HEK293 (cell line): ENCODE measurements at regions not wholly inside any gene's neighbourhood (a gene's known extent, or its start where the extent isn't known, plus 50 kb on each side); places are given as distances from the start of the nearest gene placed in this dataset.

Experiments used
- CTCF ChIA-PET: fragments of 350-600 bp; formaldehyde crosslinking; extraction: SDS; loops from one replicate; lab custom pipeline; 2021; ENCODE audit warnings: antibody characterized with exemption; lab: Yijun Ruan, JAX
- POLR2A ChIA-PET: fragments of 300-600 bp; formaldehyde crosslinking; extraction: SDS; loops from one replicate; lab custom pipeline; 2020; ENCODE audit warnings: antibody characterized with exemption, inconsistent platforms; lab: Yijun Ruan, JAX
- H3K27ac ChIP-seq: fragments of 200-500 bp; sonication (Bioruptor generic); 2 replicates; pipeline ENCODE4 v1.5.1; 2014; ENCODE audit warnings: low read depth, low read length, control low read depth, inconsistent platforms; ENCODE audit errors: extremely low read depth
- H3K36me3 ChIP-seq, 2 experiments: fragments of 200-500 bp in 1 of 2; sonication (Bioruptor generic) in 1 of 2; 1 replicate in 1 of 2; 2 replicates in 1 of 2; pipeline ENCODE4 v1.5.1; 2014 to 2017; ENCODE audit warnings: inconsistent platforms in 2 of 2, low read length in 2 of 2; ENCODE audit not compliant: control insufficient read depth in 2 of 2, insufficient read depth in 1 of 2
- H3K4me1 ChIP-seq: fragments of 200-500 bp; sonication (Bioruptor generic); 2 replicates; pipeline ENCODE4 v1.5.1; 2014; ENCODE audit warnings: mild to moderate bottlenecking, low read length, inconsistent platforms; ENCODE audit not compliant: control insufficient read depth, insufficient read depth
- H3K4me3 ChIP-seq: 2 replicates; pipeline ENCODE4 v1.5.1; 2011; ENCODE audit warnings: low read depth, mild to moderate bottlenecking, control low read depth, low read length, moderate library complexity
- H3K9me3 ChIP-seq: fragments of 200-500 bp; sonication (Bioruptor generic); 2 replicates; pipeline ENCODE4 v1.5.1; 2014; ENCODE audit warnings: low read depth, low read length, inconsistent platforms; ENCODE audit not compliant: control insufficient read depth, insufficient read depth
- GFI1B ChIP-seq: fragments of 450-650 bp; formaldehyde crosslinking; IDR thresholded peaks from 2 replicates; pipeline ENCODE4 v1.5.1; 2016; ENCODE audit warnings: missing biosample characterization, missing genetic modification characterization
- HOXD13 ChIP-seq: sonication (generic); formaldehyde crosslinking; IDR thresholded peaks from 2 replicates; pipeline ENCODE4 v1.8.0; 2022; ENCODE audit warnings: missing genetic modification reagents, borderline replicate concordance
- KLF8 ChIP-seq: fragments of 450-650 bp; formaldehyde crosslinking; IDR thresholded peaks from 2 replicates; pipeline ENCODE4 v1.5.1; 2016; ENCODE audit warnings: missing biosample characterization, missing genetic modification characterization
- SP2 ChIP-seq: fragments of 450-650 bp; formaldehyde crosslinking; IDR thresholded peaks from 2 replicates; pipeline ENCODE4 v1.5.1; 2016; ENCODE audit warnings: missing biosample characterization, missing genetic modification characterization
- ZBTB8A ChIP-seq: fragments of 450-650 bp; formaldehyde crosslinking; IDR thresholded peaks from 2 replicates; pipeline ENCODE4 v1.5.1; 2016; ENCODE audit warnings: missing biosample characterization, missing genetic modification characterization
- ZNF341 ChIP-seq: fragments of 450-650 bp; formaldehyde crosslinking; IDR thresholded peaks from 2 replicates; pipeline ENCODE4; 2016; ENCODE audit warnings: low read depth, missing biosample characterization, missing genetic modification characterization
- ZNF433 ChIP-seq: fragments of 450-650 bp; formaldehyde crosslinking; IDR thresholded peaks from 2 replicates; pipeline ENCODE4 v1.5.1; 2016; ENCODE audit warnings: missing biosample characterization, missing genetic modification characterization, low read depth
- ZNF596 ChIP-seq: fragments of 450-650 bp; IDR thresholded peaks from 2 replicates; pipeline ENCODE4 v1.5.0; 2018; ENCODE audit warnings: missing biosample characterization, mild to moderate bottlenecking, missing genetic modification characterization, moderate library complexity
- ZNF600 ChIP-seq: fragments of 450-650 bp; formaldehyde crosslinking; IDR thresholded peaks from 2 replicates; pipeline ENCODE4 v1.5.1; 2016; ENCODE audit warnings: missing biosample characterization, missing genetic modification characterization
- ZNF623 ChIP-seq: fragments of 450-650 bp; formaldehyde crosslinking; IDR thresholded peaks from 2 replicates; pipeline ENCODE4 v1.5.1; 2016; ENCODE audit warnings: missing biosample characterization, missing genetic modification characterization
- ZNF658 ChIP-seq: fragments of 450-650 bp; formaldehyde crosslinking; IDR thresholded peaks from 2 replicates; pipeline ENCODE4; 2016; ENCODE audit warnings: missing biosample characterization, missing genetic modification characterization
- ZNF707 ChIP-seq: fragments of 450-650 bp; formaldehyde crosslinking; IDR thresholded peaks from 2 replicates; pipeline ENCODE4 v1.5.1; 2016; ENCODE audit warnings: missing biosample characterization, missing genetic modification characterization
- ZNF792 ChIP-seq: fragments of 450-650 bp; formaldehyde crosslinking; IDR thresholded peaks from 2 replicates; pipeline ENCODE4 v1.5.1; 2016; ENCODE audit warnings: missing biosample characterization, missing genetic modification characterization
- ZNF830 ChIP-seq: fragments of 450-650 bp; IDR thresholded peaks from 2 replicates; pipeline ENCODE4 v1.5.0; 2018; ENCODE audit warnings: missing biosample characterization, missing genetic modification characterization, low read depth, mild to moderate bottlenecking, moderate library complexity
- TF ChIP-seq, protein P1 (sequence below): fragments of 450-650 bp; formaldehyde crosslinking; conservative IDR thresholded peaks from 2 replicates; pipeline ENCODE4 v1.5.1; 2016; ENCODE audit warnings: low read depth, missing biosample characterization, missing genetic modification characterization
- TF ChIP-seq, protein P2 (sequence below): fragments of 450-650 bp; formaldehyde crosslinking; IDR thresholded peaks from 2 replicates; pipeline ENCODE4 v1.5.1; 2017; ENCODE audit warnings: missing biosample characterization, missing genetic modification characterization
- TF ChIP-seq, protein P3 (sequence below): fragments of 450-650 bp; formaldehyde crosslinking; IDR thresholded peaks from 2 replicates; pipeline ENCODE4 v1.5.1; 2016; ENCODE audit warnings: missing biosample characterization, missing genetic modification characterization
- TF ChIP-seq, protein P4 (sequence below): fragments of 450-650 bp; formaldehyde crosslinking; IDR thresholded peaks from 2 replicates; pipeline ENCODE4 v1.5.1; 2016; ENCODE audit warnings: missing biosample characterization, missing genetic modification characterization, borderline replicate concordance
- TF ChIP-seq, protein P5 (sequence below): fragments of 450-650 bp; formaldehyde crosslinking; IDR thresholded peaks from 2 replicates; pipeline ENCODE4 v1.5.1; 2016; ENCODE audit warnings: missing biosample characterization, missing genetic modification characterization

DNA sequence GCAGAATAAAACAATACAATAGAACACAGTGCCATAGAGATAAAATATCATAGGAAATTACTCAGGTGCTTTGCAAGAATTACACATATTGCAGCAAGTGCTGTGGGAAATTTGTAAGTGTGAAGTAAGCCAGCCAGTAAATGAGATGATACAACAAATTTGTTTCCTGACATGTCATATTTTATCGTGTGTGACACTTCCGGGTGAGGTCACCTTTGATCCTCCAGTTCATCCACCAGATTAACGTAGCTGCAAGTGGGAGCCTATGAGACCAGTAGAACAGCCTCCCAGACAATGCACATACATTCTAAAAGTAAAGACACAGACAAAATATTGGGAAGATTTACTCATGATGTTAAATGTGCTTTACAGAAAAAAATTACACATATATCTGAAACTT is 72.2 kb downstream of the PRDM9 start:
- Histone ChIP-seq H3K4me3 (no peak overlapping the region), H3K9me3 (no peaks in the 10 kb centered on the region), H3K36me3 (no peaks in the 10 kb centered on the region), H3K27ac (no peak overlapping the region), H3K4me1 (no peaks in the 10 kb centered on the region)
- POLR2A ChIA-PET: no interaction called here
- CTCF ChIA-PET: no interaction called here
- TF ChIP-seq ZNF792 (tag by site-specific recombination) (no peak), ZNF596 (no peak), ZNF341 (tag by site-specific recombination) (no peak), ZNF433 (no peak), ZNF658 (no peak)
- TF ChIP-seq, protein P1, sequence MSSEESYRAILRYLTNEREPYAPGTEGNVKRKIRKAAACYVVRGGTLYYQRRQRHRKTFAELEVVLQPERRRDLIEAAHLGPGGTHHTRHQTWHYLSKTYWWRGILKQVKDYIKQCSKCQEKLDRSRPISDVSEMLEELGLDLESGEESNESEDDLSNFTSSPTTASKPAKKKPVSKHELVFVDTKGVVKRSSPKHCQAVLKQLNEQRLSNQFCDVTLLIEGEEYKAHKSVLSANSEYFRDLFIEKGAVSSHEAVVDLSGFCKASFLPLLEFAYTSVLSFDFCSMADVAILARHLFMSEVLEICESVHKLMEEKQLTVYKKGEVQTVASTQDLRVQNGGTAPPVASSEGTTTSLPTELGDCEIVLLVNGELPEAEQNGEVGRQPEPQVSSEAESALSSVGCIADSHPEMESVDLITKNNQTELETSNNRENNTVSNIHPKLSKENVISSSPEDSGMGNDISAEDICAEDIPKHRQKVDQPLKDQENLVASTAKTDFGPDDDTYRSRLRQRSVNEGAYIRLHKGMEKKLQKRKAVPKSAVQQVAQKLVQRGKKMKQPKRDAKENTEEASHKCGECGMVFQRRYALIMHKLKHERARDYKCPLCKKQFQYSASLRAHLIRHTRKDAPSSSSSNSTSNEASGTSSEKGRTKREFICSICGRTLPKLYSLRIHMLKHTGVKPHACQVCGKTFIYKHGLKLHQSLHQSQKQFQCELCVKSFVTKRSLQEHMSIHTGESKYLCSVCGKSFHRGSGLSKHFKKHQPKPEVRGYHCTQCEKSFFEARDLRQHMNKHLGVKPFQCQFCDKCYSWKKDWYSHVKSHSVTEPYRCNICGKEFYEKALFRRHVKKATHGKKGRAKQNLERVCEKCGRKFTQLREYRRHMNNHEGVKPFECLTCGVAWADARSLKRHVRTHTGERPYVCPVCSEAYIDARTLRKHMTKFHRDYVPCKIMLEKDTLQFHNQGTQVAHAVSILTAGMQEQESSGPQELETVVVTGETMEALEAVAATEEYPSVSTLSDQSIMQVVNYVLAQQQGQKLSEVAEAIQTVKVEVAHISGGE (tag by site-specific recombination): no peak
- TF ChIP-seq, protein P2, sequence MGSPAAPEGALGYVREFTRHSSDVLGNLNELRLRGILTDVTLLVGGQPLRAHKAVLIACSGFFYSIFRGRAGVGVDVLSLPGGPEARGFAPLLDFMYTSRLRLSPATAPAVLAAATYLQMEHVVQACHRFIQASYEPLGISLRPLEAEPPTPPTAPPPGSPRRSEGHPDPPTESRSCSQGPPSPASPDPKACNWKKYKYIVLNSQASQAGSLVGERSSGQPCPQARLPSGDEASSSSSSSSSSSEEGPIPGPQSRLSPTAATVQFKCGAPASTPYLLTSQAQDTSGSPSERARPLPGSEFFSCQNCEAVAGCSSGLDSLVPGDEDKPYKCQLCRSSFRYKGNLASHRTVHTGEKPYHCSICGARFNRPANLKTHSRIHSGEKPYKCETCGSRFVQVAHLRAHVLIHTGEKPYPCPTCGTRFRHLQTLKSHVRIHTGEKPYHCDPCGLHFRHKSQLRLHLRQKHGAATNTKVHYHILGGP (tag by site-specific recombination): no peak
- TF ChIP-seq, protein P3, sequence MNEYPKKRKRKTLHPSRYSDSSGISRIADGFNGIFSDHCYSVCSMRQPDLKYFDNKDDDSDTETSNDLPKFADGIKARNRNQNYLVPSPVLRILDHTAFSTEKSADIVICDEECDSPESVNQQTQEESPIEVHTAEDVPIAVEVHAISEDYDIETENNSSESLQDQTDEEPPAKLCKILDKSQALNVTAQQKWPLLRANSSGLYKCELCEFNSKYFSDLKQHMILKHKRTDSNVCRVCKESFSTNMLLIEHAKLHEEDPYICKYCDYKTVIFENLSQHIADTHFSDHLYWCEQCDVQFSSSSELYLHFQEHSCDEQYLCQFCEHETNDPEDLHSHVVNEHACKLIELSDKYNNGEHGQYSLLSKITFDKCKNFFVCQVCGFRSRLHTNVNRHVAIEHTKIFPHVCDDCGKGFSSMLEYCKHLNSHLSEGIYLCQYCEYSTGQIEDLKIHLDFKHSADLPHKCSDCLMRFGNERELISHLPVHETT: no peak

DNA sequence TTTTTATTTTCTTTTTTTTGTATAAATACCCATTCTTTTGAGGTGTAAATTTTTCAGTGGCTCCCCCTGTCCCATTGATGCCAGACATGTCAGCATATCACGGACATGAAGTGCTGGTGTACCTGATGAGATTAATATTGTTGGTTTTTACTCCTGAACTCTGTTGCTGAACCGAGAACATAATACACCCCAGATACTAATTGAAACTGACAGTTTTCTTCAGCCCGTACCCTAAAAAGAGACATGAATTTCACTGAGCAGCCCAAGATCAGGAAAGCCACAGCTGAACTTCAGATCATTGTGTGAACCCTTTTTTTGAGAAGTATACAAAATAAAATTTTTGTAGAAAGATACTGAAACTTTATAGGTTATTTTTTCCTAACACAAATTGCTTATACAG is 75.7 kb downstream of the PRDM9 start:
- CTCF ChIA-PET: interaction anchor here (1.0 kb wide), 1 partner anchor 374 kb away, joined by 3 read pairs; no protein-coding TSS in a partner anchor
- no peaks in the 10 kb centered on the region for H3K9me3 ChIP-seq
- POLR2A ChIA-PET: no interaction called here
- no peak overlapping the region for H3K4me3 ChIP-seq
- H3K4me1 ChIP-seq: no peaks in the 10 kb centered on the region
- H3K36me3 ChIP-seq: no peaks in the 10 kb centered on the region
- no peak overlapping the region for H3K27ac ChIP-seq
- TF ChIP-seq KLF8: no peak
- TF ChIP-seq, protein P3: no peak
- TF ChIP-seq, protein P4, sequence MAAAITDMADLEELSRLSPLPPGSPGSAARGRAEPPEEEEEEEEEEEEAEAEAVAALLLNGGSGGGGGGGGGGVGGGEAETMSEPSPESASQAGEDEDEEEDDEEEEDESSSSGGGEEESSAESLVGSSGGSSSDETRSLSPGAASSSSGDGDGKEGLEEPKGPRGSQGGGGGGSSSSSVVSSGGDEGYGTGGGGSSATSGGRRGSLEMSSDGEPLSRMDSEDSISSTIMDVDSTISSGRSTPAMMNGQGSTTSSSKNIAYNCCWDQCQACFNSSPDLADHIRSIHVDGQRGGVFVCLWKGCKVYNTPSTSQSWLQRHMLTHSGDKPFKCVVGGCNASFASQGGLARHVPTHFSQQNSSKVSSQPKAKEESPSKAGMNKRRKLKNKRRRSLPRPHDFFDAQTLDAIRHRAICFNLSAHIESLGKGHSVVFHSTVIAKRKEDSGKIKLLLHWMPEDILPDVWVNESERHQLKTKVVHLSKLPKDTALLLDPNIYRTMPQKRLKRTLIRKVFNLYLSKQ (tag by site-specific recombination): no peak
- TF ChIP-seq GFI1B (tag by site-specific recombination): no peak
- TF ChIP-seq ZNF707 (tag by site-specific recombination): no peak
- TF ChIP-seq, all 188 proteins: peak for 0

DNA sequence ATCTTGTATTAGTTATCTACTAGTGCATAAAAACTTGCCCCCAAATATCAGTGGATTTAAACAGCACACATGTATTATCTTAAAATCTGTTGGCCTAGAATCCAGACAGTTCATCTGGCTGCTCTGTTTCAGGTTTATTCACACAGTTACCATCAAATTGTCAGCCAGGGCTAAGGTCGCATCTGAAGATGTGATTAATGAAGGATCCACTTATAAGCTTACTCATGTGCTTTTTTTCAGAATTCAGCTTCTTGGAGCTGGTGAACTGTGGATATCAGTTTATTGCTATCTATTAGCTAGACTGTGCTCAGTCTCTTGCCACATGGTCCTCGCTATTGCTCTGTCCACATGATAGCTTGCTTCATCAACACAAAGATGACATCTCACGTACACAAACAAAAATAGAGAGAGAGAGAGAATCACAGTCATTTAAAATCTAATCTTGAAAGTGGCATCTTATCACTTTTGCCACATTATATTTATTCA is 81.5 kb downstream of the PRDM9 start:
- no peak for TF ChIP-seq SP2 (tag by site-specific recombination)
- TF ChIP-seq ZNF623 (tag by site-specific recombination): no peak
- no peak for TF ChIP-seq HOXD13
- no peak for TF ChIP-seq ZBTB8A (tag by site-specific recombination)
- no peak for TF ChIP-seq ZNF658
- TF ChIP-seq ZNF830 (tag by site-specific recombination): no peak
- TF ChIP-seq, protein P5, sequence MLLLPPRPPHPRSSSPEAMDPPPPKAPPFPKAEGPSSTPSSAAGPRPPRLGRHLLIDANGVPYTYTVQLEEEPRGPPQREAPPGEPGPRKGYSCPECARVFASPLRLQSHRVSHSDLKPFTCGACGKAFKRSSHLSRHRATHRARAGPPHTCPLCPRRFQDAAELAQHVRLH (tag by site-specific recombination): no peak
- no peak for TF ChIP-seq ZNF600 (tag by site-specific recombination)
- Histone ChIP-seq H3K27ac (no peak overlapping the region), H3K36me3 (no peaks in the 10 kb centered on the region), H3K4me1 (no peaks in the 10 kb centered on the region), H3K4me3 (no peak overlapping the region), H3K9me3 (no peaks in the 10 kb centered on the region; the same call in 1 of the 2 replicates)
- ChIA-PET CTCF (interaction anchor here (0.6 to 0.7 kb wide), 2 partner anchors 390 to 437 kb away, joined by 3 to 5 read pairs; no protein-coding TSS in a partner anchor), POLR2A (no interaction called here)
